ENCODE measurements at regions not wholly inside any gene's neighbourhood (a gene's known extent, or its start where the extent isn't known, plus 50 kb on each side); places are given as distances from the start of the nearest gene placed in this dataset.

DNA sequence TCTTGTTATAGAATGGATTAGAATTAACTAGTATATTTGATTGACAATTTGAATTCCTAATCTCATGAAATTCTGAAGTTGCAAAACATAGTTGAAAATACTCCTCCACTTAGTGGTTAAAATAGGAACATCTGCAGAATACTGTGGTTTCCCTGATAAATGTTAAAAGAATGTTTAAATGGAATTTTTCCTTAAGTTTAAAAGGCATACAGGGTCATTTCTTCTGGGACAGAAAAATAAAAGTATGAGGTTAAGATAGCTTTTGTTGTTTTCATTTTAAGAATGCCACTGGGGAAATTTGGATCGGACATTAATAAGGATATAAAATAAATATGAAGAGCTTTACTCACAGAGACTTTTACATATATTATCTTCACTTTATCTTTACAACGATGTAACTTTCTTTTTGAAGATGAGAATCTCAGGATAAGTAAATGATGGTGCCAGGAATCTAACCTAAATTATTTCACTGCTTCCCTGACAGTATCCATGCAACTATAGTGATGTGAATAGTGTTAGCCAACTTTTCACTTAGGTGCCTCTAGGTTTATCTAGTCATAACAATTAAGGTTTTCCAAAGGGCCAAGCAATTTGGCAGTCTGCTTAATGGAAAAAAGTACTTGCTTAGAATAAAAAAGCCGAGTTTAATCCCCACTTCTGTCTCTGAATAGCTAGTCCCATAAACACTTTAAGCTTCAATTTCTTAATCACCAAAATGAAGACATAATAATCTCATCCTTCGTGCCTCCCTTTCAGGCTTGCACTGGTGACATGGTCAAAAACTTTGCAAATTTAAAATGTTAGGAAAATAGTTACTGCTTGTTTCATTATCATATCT is 151.8 kb upstream of the STK17B start:
- no peaks in the 10 kb centered on the region for H3K27me3 ChIP-seq (ENCODE audit: control insufficient read depth, insufficient read depth, low read length)
- peak overlapping the region; percentile 73 for H3K9ac ChIP-seq (ENCODE audit: low read depth, low read length)
- H3K4me1 ChIP-seq (ENCODE audit: control insufficient read depth, insufficient read depth, low read length): peaks cover 22% of the 10 kb centered on the region
- H3K9me3 ChIP-seq (replicated peaks; ENCODE audit: low read length): no peaks in the 10 kb centered on the region
- H3K4me3 ChIP-seq (ENCODE audit: low read length): peak overlapping the region; percentile 32
- peak overlapping the region; percentile 73 for H3K4me2 ChIP-seq (ENCODE audit: low read length)
- H3K36me3 ChIP-seq (ENCODE audit: insufficient read depth, low read length): no peaks in the 10 kb centered on the region

DNA sequence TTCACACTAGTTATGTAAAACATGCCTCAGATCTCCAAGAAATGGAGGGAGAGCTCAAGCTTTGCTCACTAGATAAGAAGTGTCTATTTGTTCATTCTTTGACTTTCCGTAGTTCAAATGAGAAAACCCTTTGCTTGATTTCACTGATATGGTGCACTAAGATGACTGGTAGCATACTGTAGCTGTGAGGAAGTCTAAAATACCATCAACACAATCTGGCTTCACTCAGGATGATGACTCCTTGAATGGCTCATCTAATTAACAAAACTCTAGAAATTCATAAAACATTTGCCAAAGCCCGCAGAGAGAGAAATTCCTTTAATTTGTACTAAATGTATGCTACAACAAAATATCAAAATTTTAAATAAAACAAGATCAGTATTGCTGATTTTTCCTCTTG is 152.8 kb upstream of the STK17B start:
- Histone ChIP-seq H3K4me1 (ENCODE audit: control insufficient read depth, insufficient read depth, low read length) (peaks cover 22% of the 10 kb centered on the region), H3K4me2 (ENCODE audit: low read length) (no peak overlapping the region), H3K4me3 (ENCODE audit: low read length) (no peak overlapping the region), H3K36me3 (ENCODE audit: insufficient read depth, low read length) (no peaks in the 10 kb centered on the region), H3K9ac (ENCODE audit: low read depth, low read length) (no peak overlapping the region), H3K9me3 (replicated peaks; ENCODE audit: low read length) (no peaks in the 10 kb centered on the region), H3K27me3 (ENCODE audit: control insufficient read depth, insufficient read depth, low read length) (no peaks in the 10 kb centered on the region)

DNA sequence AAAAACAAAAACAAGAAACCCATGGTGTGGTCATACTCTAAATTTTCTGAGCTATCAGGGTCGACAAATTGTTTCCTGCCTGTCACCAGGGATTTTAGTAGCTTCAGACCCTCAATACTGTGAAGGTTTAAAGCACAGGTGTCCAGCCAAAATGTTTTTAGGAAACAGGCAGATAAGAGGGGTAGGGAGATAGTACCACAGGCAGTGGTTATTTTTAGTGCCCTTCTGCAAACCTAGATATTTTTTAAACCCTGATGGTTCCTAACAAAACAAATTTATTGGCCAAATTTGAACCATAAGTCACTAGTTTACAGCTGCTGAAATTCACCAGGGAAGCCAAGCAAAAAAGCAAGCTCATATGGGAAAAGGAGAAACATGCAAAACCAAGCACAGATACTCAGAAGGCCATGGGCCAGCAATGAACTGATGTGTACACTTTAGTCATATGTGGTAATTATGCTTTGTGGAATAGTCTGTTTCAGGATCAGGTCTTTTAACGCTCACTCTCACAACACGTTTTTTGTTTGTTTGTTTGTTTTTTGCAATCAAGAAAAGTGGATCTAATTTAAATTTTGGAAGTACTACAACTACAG is 156.8 kb upstream of the STK17B start:
- Histone ChIP-seq H3K4me1 (ENCODE audit: control insufficient read depth, insufficient read depth, low read length) (peaks cover 27% of the 10 kb centered on the region), H3K9me3 (replicated peaks; ENCODE audit: low read length) (no peaks in the 10 kb centered on the region), H3K9ac (ENCODE audit: low read depth, low read length) (no peak overlapping the region), H3K4me3 (ENCODE audit: low read length) (no peak overlapping the region), H3K4me2 (ENCODE audit: low read length) (no peak overlapping the region), H3K36me3 (ENCODE audit: insufficient read depth, low read length) (no peaks in the 10 kb centered on the region), H3K27me3 (ENCODE audit: control insufficient read depth, insufficient read depth, low read length) (no peaks in the 10 kb centered on the region)

DNA sequence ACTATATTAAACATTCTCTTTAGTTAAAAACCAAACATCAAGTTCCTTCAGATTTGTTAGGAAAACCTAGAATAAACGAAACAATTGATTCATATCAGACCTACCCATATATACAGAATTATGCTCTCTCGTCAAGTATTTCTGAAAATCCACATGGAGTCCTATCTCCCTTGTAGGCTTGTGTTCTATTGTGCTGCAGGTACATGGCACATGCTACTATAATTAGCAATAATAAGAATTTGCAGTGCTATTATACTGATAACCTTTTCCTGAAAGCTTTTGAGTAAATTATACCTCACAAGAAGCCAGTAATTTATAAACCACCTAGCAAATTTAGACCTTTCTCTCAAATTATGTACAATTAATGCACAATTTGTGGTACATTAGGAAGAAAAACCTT is 158.6 kb upstream of the STK17B start:
- Histone ChIP-seq H3K27me3 (ENCODE audit: control insufficient read depth, insufficient read depth, low read length) (no peaks in the 10 kb centered on the region), H3K9me3 (replicated peaks; ENCODE audit: low read length) (no peaks in the 10 kb centered on the region), H3K36me3 (ENCODE audit: insufficient read depth, low read length) (no peaks in the 10 kb centered on the region), H3K4me3 (ENCODE audit: low read length) (no peak overlapping the region), H3K4me2 (ENCODE audit: low read length) (no peak overlapping the region), H3K4me1 (ENCODE audit: control insufficient read depth, insufficient read depth, low read length) (peaks cover 16% of the 10 kb centered on the region), H3K9ac (ENCODE audit: low read depth, low read length) (no peak overlapping the region)

DNA sequence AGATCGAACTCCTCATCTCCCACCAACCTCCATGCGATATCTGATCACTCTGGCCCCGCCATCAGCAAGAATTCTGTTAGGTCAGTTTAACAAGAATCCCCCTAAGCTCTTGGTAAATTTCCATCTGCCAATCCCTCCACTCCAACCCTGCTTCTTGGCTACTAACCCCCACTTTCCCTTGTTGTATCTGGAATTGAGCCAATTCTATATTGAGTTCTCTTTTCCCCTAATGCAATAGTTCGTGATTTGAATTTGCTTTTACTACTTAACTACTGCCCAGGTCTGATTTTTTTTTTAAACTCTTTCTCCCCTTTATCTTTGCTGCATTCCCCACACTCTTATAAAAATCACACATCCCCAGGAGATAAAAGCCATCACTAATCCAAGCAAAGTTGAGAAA is 159.3 kb upstream of the STK17B start:
- Histone ChIP-seq H3K4me1 (ENCODE audit: control insufficient read depth, insufficient read depth, low read length) (peaks cover 23% of the 10 kb centered on the region), H3K27me3 (ENCODE audit: control insufficient read depth, insufficient read depth, low read length) (no peaks in the 10 kb centered on the region), H3K4me2 (ENCODE audit: low read length) (no peak overlapping the region), H3K36me3 (ENCODE audit: insufficient read depth, low read length) (no peaks in the 10 kb centered on the region), H3K9ac (ENCODE audit: low read depth, low read length) (no peak overlapping the region), H3K9me3 (replicated peaks; ENCODE audit: low read length) (no peaks in the 10 kb centered on the region), H3K4me3 (ENCODE audit: low read length) (no peak overlapping the region)

DNA sequence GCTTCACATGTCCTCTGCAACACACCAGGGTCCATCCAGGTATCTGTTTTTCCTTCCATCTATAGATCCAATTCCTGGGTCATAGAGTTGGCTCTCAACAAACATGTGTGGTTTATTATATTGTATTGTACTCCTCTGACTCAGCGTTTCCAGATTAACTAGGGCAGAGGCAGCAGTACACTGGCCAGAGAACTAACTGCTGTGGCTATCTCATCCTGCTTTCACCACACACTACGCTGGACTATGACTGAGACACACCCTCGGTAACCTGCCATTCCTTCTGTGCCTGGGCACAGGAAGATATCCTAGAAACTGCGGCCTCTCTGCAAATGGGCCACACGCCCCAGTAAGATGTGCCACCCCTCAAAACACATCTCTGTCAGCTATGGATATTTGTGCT is 159.8 kb upstream of the STK17B start:
- Histone ChIP-seq H3K36me3 (ENCODE audit: insufficient read depth, low read length) (no peaks in the 10 kb centered on the region), H3K4me2 (ENCODE audit: low read length) (peak overlapping the region; percentile 17), H3K4me1 (ENCODE audit: control insufficient read depth, insufficient read depth, low read length) (peaks cover 27% of the 10 kb centered on the region), H3K9ac (ENCODE audit: low read depth, low read length) (no peak overlapping the region), H3K4me3 (ENCODE audit: low read length) (no peak overlapping the region), H3K9me3 (replicated peaks; ENCODE audit: low read length) (no peaks in the 10 kb centered on the region), H3K27me3 (ENCODE audit: control insufficient read depth, insufficient read depth, low read length) (no peaks in the 10 kb centered on the region)

DNA sequence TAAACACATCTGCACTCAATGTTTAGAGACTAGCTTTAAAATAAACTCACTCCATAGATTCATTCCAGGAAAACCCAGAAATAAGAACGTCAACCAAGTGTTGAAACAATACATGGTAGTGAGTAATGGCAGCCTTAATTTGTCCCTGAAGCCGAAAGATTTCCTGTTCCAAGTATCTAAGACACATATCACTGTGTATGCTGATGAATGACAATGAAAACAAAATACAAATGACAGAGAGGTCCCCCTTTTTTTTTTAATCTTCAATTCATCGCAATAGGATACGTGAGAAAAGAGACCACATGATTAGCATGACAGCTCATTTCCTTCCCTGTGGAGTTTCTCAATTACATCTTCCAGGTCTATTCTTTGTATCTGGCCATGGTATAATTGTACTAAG is 160.5 kb upstream of the STK17B start:
- no peak overlapping the region for H3K4me3 ChIP-seq (ENCODE audit: low read length)
- no peak overlapping the region for H3K9ac ChIP-seq (ENCODE audit: low read depth, low read length)
- H3K27me3 ChIP-seq (ENCODE audit: control insufficient read depth, insufficient read depth, low read length): no peaks in the 10 kb centered on the region
- peaks cover 31% of the 10 kb centered on the region for H3K4me1 ChIP-seq (ENCODE audit: control insufficient read depth, insufficient read depth, low read length)
- H3K9me3 ChIP-seq (replicated peaks; ENCODE audit: low read length): no peaks in the 10 kb centered on the region
- no peak overlapping the region for H3K4me2 ChIP-seq (ENCODE audit: low read length)
- no peaks in the 10 kb centered on the region for H3K36me3 ChIP-seq (ENCODE audit: insufficient read depth, low read length)

DNA sequence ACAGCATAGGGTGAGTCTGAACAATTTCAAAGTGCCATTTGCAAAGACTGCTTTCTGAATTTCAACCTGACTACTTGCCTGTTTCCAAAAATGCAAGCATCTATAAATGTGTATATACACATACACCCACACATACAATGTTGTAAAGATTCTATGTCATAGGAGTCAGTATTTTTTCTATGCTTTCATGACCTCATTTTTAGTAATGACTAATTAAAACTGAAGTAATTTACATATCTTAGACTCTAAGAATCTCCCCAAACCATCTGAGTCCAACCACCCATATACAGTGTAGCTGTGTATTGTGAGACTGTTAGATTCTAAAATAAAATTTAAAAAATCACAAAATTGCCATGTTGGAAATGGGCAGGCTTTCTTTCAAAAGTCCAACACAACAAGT is 162.0 kb upstream of the STK17B start:
- Histone ChIP-seq H3K27me3 (ENCODE audit: control insufficient read depth, insufficient read depth, low read length) (no peaks in the 10 kb centered on the region), H3K4me2 (ENCODE audit: low read length) (no peak overlapping the region), H3K4me1 (ENCODE audit: control insufficient read depth, insufficient read depth, low read length) (peaks cover 31% of the 10 kb centered on the region), H3K9ac (ENCODE audit: low read depth, low read length) (no peak overlapping the region), H3K4me3 (ENCODE audit: low read length) (no peak overlapping the region), H3K36me3 (ENCODE audit: insufficient read depth, low read length) (no peaks in the 10 kb centered on the region), H3K9me3 (replicated peaks; ENCODE audit: low read length) (no peaks in the 10 kb centered on the region)

DNA sequence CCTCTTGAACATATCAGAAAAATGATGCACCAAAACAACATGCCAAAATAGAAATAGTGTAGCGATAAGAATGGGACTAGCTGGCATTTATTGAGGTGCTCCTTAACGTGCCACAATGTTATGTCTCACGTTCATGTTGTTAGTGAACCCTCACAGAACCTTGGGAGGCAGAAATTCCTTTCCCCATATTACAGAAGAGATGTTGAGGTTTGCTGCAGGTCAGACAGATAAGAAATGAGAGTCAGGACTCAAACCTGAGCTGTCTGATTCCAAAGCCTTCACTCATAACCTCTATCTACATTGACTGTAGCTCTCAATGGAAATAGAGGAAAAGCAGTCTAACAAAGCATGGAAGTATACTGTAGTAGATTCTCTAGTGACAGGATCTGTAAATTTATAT is 163.3 kb upstream of the STK17B start:
- Histone ChIP-seq H3K9me3 (replicated peaks; ENCODE audit: low read length) (no peaks in the 10 kb centered on the region), H3K9ac (ENCODE audit: low read depth, low read length) (no peak overlapping the region), H3K4me3 (ENCODE audit: low read length) (no peak overlapping the region), H3K4me2 (ENCODE audit: low read length) (no peak overlapping the region), H3K36me3 (ENCODE audit: insufficient read depth, low read length) (no peaks in the 10 kb centered on the region), H3K4me1 (ENCODE audit: control insufficient read depth, insufficient read depth, low read length) (peaks cover 31% of the 10 kb centered on the region), H3K27me3 (ENCODE audit: control insufficient read depth, insufficient read depth, low read length) (no peaks in the 10 kb centered on the region)

DNA sequence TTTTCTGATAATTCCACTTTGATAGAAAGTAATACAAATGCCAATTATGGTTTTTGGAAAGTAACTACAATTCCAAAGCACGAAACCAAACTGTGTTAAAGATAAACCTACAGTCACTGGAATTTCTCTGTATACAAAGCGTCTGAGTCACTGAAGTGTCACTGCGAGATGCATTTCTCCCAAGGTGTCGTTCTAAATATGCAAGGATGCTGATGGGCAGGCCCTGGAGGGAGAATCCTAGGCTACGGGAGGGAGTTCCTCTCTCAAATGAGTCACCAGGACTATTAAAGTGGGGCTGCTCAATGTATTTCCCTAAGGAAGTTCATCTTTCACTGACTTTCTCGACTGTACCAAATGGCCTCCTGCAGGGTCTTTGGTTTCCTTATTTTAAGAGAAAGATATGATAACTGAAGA is 163.8 kb upstream of the STK17B start:
- H3K4me3 ChIP-seq (ENCODE audit: low read length): no peak overlapping the region
- no peaks in the 10 kb centered on the region for H3K9me3 ChIP-seq (replicated peaks; ENCODE audit: low read length)
- no peak overlapping the region for H3K4me2 ChIP-seq (ENCODE audit: low read length)
- no peak overlapping the region for H3K9ac ChIP-seq (ENCODE audit: low read depth, low read length)
- H3K4me1 ChIP-seq (ENCODE audit: control insufficient read depth, insufficient read depth, low read length): peaks cover 31% of the 10 kb centered on the region
- no peaks in the 10 kb centered on the region for H3K36me3 ChIP-seq (ENCODE audit: insufficient read depth, low read length)
- no peaks in the 10 kb centered on the region for H3K27me3 ChIP-seq (ENCODE audit: control insufficient read depth, insufficient read depth, low read length)

DNA sequence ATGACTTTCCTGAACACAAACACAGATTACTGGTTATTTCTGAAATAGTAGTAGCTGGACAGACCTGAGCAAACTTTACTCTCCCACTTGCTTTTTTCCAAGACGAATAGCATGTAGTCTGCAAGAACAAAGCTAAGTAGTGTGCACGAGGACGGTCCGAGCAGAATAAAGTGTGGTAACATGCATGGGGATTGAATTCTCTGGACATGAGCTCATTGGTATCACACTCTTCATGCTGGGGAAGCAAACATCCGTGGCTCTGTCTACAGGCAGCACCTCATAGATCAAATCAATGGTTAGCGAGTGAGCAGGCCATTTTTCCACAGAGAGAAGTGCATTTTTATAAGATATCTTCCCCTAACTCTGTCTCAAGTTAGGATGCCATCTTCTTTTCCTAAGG is 164.8 kb upstream of the STK17B start:
- Histone ChIP-seq H3K4me1 (ENCODE audit: control insufficient read depth, insufficient read depth, low read length) (peaks cover 26% of the 10 kb centered on the region), H3K36me3 (ENCODE audit: insufficient read depth, low read length) (no peaks in the 10 kb centered on the region), H3K4me2 (ENCODE audit: low read length) (no peak overlapping the region), H3K9me3 (replicated peaks; ENCODE audit: low read length) (no peaks in the 10 kb centered on the region), H3K27me3 (ENCODE audit: control insufficient read depth, insufficient read depth, low read length) (no peaks in the 10 kb centered on the region), H3K4me3 (ENCODE audit: low read length) (no peak overlapping the region), H3K9ac (ENCODE audit: low read depth, low read length) (no peak overlapping the region)

DNA sequence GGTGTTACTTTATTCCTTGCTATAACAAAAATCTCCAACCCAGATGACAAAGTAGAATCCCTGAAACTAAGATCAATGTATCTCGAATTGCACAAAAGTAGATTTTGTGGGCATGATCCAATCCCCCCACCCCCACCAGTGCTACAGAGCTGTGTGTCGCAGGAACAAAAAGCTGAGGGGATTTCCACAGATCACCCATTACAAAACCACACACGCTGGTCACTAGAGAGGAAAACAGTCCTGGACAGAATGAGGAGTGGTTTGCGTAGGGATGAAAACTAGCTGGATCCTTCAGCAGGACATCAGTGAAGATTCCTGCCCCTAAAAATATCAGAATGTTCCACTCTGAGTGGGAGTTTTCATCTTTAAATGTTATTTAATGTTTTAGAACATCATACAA is 165.3 kb upstream of the STK17B start:
- Histone ChIP-seq H3K27me3 (ENCODE audit: control insufficient read depth, insufficient read depth, low read length) (no peaks in the 10 kb centered on the region), H3K4me1 (ENCODE audit: control insufficient read depth, insufficient read depth, low read length) (peaks cover 21% of the 10 kb centered on the region)

More for the DNA sequence above, 165.3 kb upstream of the STK17B start:
- H3K9me3 ChIP-seq (replicated peaks; ENCODE audit: low read length): no peaks in the 10 kb centered on the region
- H3K4me2 ChIP-seq (ENCODE audit: low read length): no peak overlapping the region
- H3K36me3 ChIP-seq (ENCODE audit: insufficient read depth, low read length): no peaks in the 10 kb centered on the region
- no peak overlapping the region for H3K4me3 ChIP-seq (ENCODE audit: low read length)
- no peak overlapping the region for H3K9ac ChIP-seq (ENCODE audit: low read depth, low read length)
